22Rv1 (cell line): ENCODE measurements at regions not wholly inside any gene's neighbourhood (a gene's known extent, or its start where the extent isn't known, plus 50 kb on each side); places are given as distances from the start of the nearest gene placed in this dataset.
"Not testable (repeated sequence)": the region's sequence is repeated elsewhere in the genome, so short reads cannot be mapped to it uniquely, and the experiment has no call there.

ENCODE experiments used
- ZFX ChIP-seq: fragments of 450-650 bp; IDR thresholded peaks from 2 replicates; pipeline ENCODE4 v1.6.1; 2017; ENCODE audit warnings: antibody characterized with exemption, borderline replicate concordance
- TF ChIP-seq, protein P1 (sequence below): fragments of 450-650 bp; IDR thresholded peaks from 2 replicates; pipeline ENCODE4 v1.5.1; 2017; ENCODE audit warnings: mild to moderate bottlenecking

DNA sequence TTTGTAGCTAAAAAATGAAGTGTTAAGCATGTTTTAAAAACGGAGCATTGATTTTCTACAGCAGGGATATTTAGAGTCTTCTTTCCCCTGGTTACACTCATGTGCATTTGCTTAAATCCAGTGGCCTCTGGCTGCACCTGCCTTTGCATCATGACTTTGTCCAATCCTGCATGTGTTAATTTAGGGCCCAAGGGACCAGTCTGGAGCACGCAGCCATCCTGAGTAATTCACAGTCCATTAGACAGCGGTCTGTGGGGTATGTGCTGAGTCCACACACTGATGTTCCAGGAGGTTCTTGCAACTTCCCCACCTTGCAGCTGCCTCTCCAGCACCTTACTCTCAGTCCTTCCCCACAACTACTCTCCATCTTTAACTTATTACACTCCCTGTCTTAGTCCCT lies 60.7 kb upstream of the DPP6 start:
- TF ChIP-seq, protein P1, sequence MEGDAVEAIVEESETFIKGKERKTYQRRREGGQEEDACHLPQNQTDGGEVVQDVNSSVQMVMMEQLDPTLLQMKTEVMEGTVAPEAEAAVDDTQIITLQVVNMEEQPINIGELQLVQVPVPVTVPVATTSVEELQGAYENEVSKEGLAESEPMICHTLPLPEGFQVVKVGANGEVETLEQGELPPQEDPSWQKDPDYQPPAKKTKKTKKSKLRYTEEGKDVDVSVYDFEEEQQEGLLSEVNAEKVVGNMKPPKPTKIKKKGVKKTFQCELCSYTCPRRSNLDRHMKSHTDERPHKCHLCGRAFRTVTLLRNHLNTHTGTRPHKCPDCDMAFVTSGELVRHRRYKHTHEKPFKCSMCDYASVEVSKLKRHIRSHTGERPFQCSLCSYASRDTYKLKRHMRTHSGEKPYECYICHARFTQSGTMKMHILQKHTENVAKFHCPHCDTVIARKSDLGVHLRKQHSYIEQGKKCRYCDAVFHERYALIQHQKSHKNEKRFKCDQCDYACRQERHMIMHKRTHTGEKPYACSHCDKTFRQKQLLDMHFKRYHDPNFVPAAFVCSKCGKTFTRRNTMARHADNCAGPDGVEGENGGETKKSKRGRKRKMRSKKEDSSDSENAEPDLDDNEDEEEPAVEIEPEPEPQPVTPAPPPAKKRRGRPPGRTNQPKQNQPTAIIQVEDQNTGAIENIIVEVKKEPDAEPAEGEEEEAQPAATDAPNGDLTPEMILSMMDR: not testable (repeated sequence)
- TF ChIP-seq ZFX: not testable (repeated sequence)
